ENCODE measurements at regions not wholly inside any gene's neighbourhood (a gene's known extent, or its start where the extent isn't known, plus 50 kb on each side); places are given as distances from the start of the nearest gene placed in this dataset.
A peak's percentile ranks its signal among the peaks of the same experiment; 100 is the strongest.

DNA sequence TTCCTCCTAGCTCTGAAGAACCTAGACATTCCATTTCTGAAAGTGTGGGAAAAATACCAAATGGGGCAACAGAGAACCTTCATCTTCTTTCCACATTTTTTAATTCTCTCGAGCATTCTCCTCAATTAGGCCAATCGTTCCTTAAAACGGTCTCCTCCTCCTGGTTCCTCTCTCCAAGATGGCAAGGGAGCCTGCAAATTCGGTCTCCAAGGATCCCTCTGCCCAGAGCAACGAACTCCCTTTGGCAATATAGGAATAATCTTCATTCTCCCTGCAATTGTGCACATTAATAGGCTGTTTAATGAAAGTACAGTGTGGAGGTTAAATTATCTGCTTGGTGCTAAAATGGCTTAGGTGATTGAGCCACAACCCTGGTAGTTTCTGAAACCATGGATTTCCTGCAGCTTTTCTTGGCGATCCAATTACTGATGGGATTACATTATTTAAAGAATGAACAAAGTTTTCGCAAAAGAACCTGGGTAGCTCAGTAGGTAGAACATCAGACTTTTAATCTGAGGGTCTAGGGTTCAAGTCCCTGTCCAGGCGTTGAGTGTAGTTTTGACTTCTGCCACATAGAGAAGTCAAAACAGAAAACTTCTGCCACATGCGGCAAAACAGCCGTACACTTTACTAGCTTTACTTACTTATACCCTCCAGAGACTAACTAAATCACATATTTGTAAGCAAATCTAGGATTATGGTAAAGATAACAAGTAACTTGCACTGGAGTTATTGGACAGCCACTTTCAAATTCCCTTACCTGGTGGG, 102.9 kb upstream of the ZNF184 start:
- Histone ChIP-seq H3K27me3 (ENCODE audit: control insufficient read depth, insufficient read depth, low read length, poor library complexity, severe bottlenecking) (no peaks in the 10 kb centered on the region), H3K27ac (ENCODE audit: low read depth, low read length) (no peak overlapping the region), H3K9me3 (ENCODE audit: control insufficient read depth, low read length) (no peaks in the 10 kb centered on the region), H3K9ac (ENCODE audit: extremely low read depth, low read length, poor library complexity, severe bottlenecking) (no peak overlapping the region), H3K36me3 (ENCODE audit: control insufficient read depth, insufficient read depth, low read length) (no peaks in the 10 kb centered on the region), H3K4me1 (ENCODE audit: control insufficient read depth, insufficient read depth, low read length) (no peaks in the 10 kb centered on the region), H3K4me3 (ENCODE audit: low read length) (no peak overlapping the region)
- H3K36me3 Mint-ChIP-seq (ENCODE audit: low read depth): no peaks in the 10 kb centered on the region
- peak overlapping the region; percentile 10 for H3K4me3 Mint-ChIP-seq
- H3K9me3 Mint-ChIP-seq: no peaks in the 10 kb centered on the region
- H3K27ac Mint-ChIP-seq: no peak overlapping the region
- peaks cover 14% of the 10 kb centered on the region for H3K27me3 Mint-ChIP-seq (ENCODE audit: insufficient read depth)
- WGBS, 2 experiments (ENCODE audit: insufficient coverage in 1 of 2, insufficient read length in 1 of 2): 70 to 75% methylated on average over 5 to 10 of the region's 10 CpGs
- H3K4me1 Mint-ChIP-seq: peaks cover 4% of the 10 kb centered on the region
- TF ChIP-seq, protein P1, sequence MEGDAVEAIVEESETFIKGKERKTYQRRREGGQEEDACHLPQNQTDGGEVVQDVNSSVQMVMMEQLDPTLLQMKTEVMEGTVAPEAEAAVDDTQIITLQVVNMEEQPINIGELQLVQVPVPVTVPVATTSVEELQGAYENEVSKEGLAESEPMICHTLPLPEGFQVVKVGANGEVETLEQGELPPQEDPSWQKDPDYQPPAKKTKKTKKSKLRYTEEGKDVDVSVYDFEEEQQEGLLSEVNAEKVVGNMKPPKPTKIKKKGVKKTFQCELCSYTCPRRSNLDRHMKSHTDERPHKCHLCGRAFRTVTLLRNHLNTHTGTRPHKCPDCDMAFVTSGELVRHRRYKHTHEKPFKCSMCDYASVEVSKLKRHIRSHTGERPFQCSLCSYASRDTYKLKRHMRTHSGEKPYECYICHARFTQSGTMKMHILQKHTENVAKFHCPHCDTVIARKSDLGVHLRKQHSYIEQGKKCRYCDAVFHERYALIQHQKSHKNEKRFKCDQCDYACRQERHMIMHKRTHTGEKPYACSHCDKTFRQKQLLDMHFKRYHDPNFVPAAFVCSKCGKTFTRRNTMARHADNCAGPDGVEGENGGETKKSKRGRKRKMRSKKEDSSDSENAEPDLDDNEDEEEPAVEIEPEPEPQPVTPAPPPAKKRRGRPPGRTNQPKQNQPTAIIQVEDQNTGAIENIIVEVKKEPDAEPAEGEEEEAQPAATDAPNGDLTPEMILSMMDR (conservative IDR thresholded peaks at IDR 0.05): no peak
- no peak for DNase-seq

GRCh38 chr6:27568226-27568897, 95.5 kb upstream of the ZNF184 start:
- no peaks in the 10 kb centered on the region for H3K36me3 ChIP-seq (ENCODE audit: control insufficient read depth, insufficient read depth, low read length)
- 39 to 53% methylated on average over 8 to 13 of the region's 13 CpGs for WGBS, 2 experiments (ENCODE audit: insufficient coverage in 1 of 2, insufficient read length in 1 of 2)
- no peaks in the 10 kb centered on the region for H3K27me3 ChIP-seq (ENCODE audit: control insufficient read depth, insufficient read depth, low read length, poor library complexity, severe bottlenecking)
- H3K4me1 ChIP-seq (ENCODE audit: control insufficient read depth, insufficient read depth, low read length): no peaks in the 10 kb centered on the region
- no peak overlapping the region for H3K4me3 ChIP-seq (ENCODE audit: low read length)
- peak overlapping the region; percentile 21 for H3K9ac ChIP-seq (ENCODE audit: extremely low read depth, low read length, poor library complexity, severe bottlenecking)
- no peaks in the 10 kb centered on the region for H3K9me3 ChIP-seq (ENCODE audit: control insufficient read depth, low read length)
- peaks cover 2% of the 10 kb centered on the region for H3K27me3 Mint-ChIP-seq (ENCODE audit: insufficient read depth)
- peak; percentile 81 for DNase-seq
- H3K27ac Mint-ChIP-seq: peak overlapping the region; percentile 71
- no peak overlapping the region for H3K27ac ChIP-seq (ENCODE audit: low read depth, low read length)
- no peaks in the 10 kb centered on the region for H3K36me3 Mint-ChIP-seq (ENCODE audit: low read depth)
- H3K4me1 Mint-ChIP-seq: peaks cover 13% of the 10 kb centered on the region
- TF ChIP-seq, protein P1 (conservative IDR thresholded peaks at IDR 0.05): no peak
- peak overlapping the region; percentile 45 for H3K4me3 Mint-ChIP-seq
- no peaks in the 10 kb centered on the region for H3K9me3 Mint-ChIP-seq

DNA sequence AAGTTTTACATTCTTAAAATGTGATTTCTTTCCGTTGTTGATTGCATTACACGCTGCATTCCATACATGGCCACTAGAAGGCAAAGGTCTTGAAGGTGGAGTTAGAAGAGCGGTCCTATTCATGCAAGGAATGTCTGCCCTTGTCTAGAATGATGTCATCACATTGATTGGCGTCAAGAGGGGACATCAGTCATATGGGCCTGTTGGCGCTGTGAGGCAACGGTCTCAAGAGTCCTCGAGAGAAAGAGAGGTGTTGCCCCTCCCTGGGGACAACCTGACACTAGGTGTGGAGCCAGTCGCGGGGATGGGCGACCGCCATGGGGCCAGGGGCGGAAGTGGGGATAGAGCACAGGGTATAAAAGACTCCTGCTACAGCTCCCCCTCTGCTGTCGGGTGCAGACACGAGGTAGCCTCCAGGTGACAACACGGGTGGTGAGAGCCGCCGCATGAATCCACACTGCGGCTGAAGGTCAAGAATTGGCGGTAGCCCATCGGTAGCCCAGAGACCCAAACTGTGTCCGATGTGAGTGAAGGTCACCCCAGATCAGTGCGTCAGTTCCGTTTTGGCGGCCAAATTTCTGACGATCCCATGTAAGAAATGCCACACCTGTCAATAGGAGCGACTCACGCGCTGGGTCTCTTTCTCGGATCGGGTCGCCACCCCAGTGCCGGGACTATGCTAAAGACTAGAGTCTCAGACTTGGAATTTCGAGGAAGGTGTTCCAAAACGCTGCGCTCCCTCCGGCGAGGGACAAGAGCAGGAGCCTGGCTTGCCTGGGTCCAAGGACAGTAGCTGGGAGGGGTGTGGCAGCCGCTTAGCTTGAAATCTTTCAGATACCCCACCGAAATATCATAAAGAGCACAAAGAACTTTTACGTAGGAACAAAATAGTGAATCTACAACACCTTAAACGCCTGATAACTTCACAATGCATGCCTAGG, 93.2 kb upstream of the ZNF184 start:
- Mint-ChIP-seq H3K27ac (peak overlapping the region; percentile 90), H3K4me1 (peaks cover 13% of the 10 kb centered on the region), H3K27me3 (ENCODE audit: insufficient read depth) (peaks cover 11% of the 10 kb centered on the region), H3K4me3 (peak overlapping the region; percentile 76), H3K36me3 (ENCODE audit: low read depth) (no peaks in the 10 kb centered on the region), H3K9me3 (no peaks in the 10 kb centered on the region)
- TF ChIP-seq, protein P1 (conservative IDR thresholded peaks at IDR 0.05): peak; percentile 69
- no peaks in the 10 kb centered on the region for H3K4me1 ChIP-seq (ENCODE audit: control insufficient read depth, insufficient read depth, low read length)
- H3K9ac ChIP-seq (ENCODE audit: extremely low read depth, low read length, poor library complexity, severe bottlenecking): peak overlapping the region; percentile 7
- H3K27ac ChIP-seq (ENCODE audit: low read depth, low read length): no peak overlapping the region
- 6 to 37% methylated on average over 13 to 41 of the region's 41 CpGs for WGBS, 2 experiments (ENCODE audit: insufficient coverage in 1 of 2, insufficient read length in 1 of 2)
- H3K4me3 ChIP-seq (ENCODE audit: low read length): peak overlapping the region; percentile 76
- H3K27me3 ChIP-seq (ENCODE audit: control insufficient read depth, insufficient read depth, low read length, poor library complexity, severe bottlenecking): peaks cover 11% of the 10 kb centered on the region
- H3K36me3 ChIP-seq (ENCODE audit: control insufficient read depth, insufficient read depth, low read length): no peaks in the 10 kb centered on the region
- no peaks in the 10 kb centered on the region for H3K9me3 ChIP-seq (ENCODE audit: control insufficient read depth, low read length)
- peak; percentile 88 for DNase-seq

Data from endodermal cell (in vitro differentiated cells).